ENCODE measurements at regions not wholly inside any gene's neighbourhood (a gene's known extent, or its start where the extent isn't known, plus 50 kb on each side); places are given as distances from the start of the nearest gene placed in this dataset.

GRCh38 chr13:73596382-73596781 is 537.6 kb downstream of the KLF5 start:
- no peaks in the 10 kb centered on the region for H3K27me3 ChIP-seq (ENCODE audit: insufficient read depth, low read length)
- H3K4me3 ChIP-seq (ENCODE audit: low read length), result no peak overlapping the region
- H3K4me1 ChIP-seq (ENCODE audit: insufficient read depth, low read length), result no peaks in the 10 kb centered on the region
- no peak overlapping the region for H3K27ac ChIP-seq (ENCODE audit: low read depth, low read length)
- H3K9me3 ChIP-seq (ENCODE audit: insufficient read depth, low read depth, low read length), result no peaks in the 10 kb centered on the region
- 89% methylated on average over 1 of the region's 1 CpG for WGBS
- H3K9ac ChIP-seq (ENCODE audit: low read depth, low read length), result no peak overlapping the region
- no peaks in the 10 kb centered on the region for H3K36me3 ChIP-seq (ENCODE audit: insufficient read depth, low read length)

DNA sequence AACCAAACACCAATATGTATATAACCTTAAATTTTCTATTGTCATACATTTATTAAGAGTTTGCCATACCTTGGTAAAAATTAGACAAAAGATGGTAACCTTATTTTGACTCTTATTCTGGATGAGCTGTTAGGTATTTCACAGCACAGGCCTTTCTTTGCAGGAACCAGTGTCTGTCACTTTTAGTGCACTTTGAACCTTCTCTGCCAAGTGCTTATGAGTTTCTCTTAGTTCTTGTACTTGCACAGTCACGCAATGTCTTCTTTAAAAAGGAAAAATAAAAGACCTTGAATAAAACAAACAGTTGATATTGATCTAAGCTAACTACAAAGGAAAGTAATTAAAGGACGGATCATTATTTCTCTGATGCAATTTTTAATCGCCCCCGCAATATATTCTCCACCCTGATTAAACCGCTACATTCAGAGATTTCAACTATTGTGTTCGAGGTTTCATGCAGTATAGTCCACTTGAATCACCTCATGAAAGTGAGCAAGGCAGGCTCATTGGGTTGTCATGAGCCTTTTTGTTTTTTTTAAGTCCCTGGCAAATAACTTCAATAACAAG is 534.5 kb downstream of the KLF5 start:
- Histone ChIP-seq H3K4me1 (ENCODE audit: insufficient read depth, low read length) (no peaks in the 10 kb centered on the region), H3K9me3 (ENCODE audit: insufficient read depth, low read depth, low read length) (no peaks in the 10 kb centered on the region), H3K9ac (ENCODE audit: low read depth, low read length) (no peak overlapping the region), H3K36me3 (ENCODE audit: insufficient read depth, low read length) (no peaks in the 10 kb centered on the region), H3K27ac (ENCODE audit: low read depth, low read length) (no peak overlapping the region), H3K4me3 (ENCODE audit: low read length) (no peak overlapping the region), H3K27me3 (ENCODE audit: insufficient read depth, low read length) (no peaks in the 10 kb centered on the region)
- WGBS, result 93% methylated on average over 5 of the region's 6 CpGs

DNA sequence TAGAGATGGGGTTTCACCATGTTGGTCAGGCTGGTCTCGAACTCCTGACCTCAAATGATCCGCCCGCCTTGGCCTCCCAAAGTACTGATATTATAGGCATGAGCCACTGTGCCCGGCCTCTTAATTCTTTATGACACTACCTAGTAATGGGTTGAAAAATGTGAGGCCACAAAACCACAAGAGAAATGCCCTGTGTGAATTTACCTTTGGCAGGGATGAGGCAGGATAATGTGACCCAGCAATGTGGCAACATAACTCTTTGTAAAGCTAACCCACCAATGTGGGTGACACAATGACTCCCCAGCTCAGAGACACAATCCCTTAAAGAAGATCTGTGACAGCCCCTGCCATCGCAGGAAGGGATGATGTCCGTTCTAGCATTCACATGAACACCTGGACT is 533.1 kb downstream of the KLF5 start:
- Histone ChIP-seq H3K9me3 (ENCODE audit: insufficient read depth, low read depth, low read length) (no peaks in the 10 kb centered on the region), H3K9ac (ENCODE audit: low read depth, low read length) (no peak overlapping the region), H3K27ac (ENCODE audit: low read depth, low read length) (no peak overlapping the region), H3K36me3 (ENCODE audit: insufficient read depth, low read length) (no peaks in the 10 kb centered on the region), H3K4me1 (ENCODE audit: insufficient read depth, low read length) (no peaks in the 10 kb centered on the region), H3K4me3 (ENCODE audit: low read length) (no peak overlapping the region), H3K27me3 (ENCODE audit: insufficient read depth, low read length) (no peaks in the 10 kb centered on the region)
- 92% methylated on average over 6 of the region's 6 CpGs for WGBS

DNA sequence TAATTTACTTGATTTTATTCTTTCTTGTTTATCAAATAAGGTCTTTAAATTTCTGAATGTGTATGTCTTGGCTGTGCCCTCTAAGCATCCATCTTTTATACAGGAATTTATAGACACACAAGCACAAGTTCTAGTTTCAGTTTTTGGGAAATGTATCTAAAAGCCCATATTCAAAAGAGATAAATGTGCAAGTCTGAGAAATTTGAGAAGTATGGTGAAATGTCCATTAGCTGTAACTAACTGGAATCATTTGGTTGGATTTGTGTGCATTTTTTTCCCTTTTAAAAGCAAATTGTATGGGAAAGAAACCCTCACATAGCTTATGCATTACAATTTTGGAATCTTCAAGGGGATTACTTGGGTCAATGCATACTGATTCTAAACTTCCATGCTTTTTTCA is 532.0 kb downstream of the KLF5 start:
- no peaks in the 10 kb centered on the region for H3K36me3 ChIP-seq (ENCODE audit: insufficient read depth, low read length)
- H3K27me3 ChIP-seq (ENCODE audit: insufficient read depth, low read length), result no peaks in the 10 kb centered on the region
- no peak overlapping the region for H3K9ac ChIP-seq (ENCODE audit: low read depth, low read length)
- no peak overlapping the region for H3K27ac ChIP-seq (ENCODE audit: low read depth, low read length)
- no peaks in the 10 kb centered on the region for H3K4me1 ChIP-seq (ENCODE audit: insufficient read depth, low read length)
- H3K4me3 ChIP-seq (ENCODE audit: low read length), result no peak overlapping the region
- H3K9me3 ChIP-seq (ENCODE audit: insufficient read depth, low read depth, low read length), result no peaks in the 10 kb centered on the region

DNA sequence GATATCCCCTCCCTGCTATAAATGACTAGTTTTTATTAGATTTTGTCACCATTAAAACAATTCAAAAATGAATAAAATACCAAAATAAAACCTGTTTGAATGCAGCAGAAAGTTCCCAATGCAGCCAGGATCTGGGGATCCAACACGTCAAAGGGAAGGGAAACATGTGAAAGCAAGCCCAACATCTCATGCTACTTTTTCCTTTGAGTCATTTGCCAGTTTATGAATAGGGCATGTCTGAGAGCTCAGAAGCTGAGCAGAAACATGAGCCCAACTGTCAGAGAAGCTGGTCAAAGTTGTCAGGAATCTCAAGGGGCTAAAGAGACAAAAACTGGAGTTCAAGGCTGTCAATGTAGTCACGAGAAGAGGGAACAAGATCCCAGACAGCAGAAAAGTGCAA is 526.4 kb downstream of the KLF5 start:
- no peaks in the 10 kb centered on the region for H3K9me3 ChIP-seq (ENCODE audit: insufficient read depth, low read depth, low read length)
- no peaks in the 10 kb centered on the region for H3K27me3 ChIP-seq (ENCODE audit: insufficient read depth, low read length)
- H3K9ac ChIP-seq (ENCODE audit: low read depth, low read length), result no peak overlapping the region
- WGBS, result 93% methylated on average over 2 of the region's 2 CpGs
- H3K27ac ChIP-seq (ENCODE audit: low read depth, low read length), result no peak overlapping the region
- H3K4me3 ChIP-seq (ENCODE audit: low read length), result no peak overlapping the region
- H3K4me1 ChIP-seq (ENCODE audit: insufficient read depth, low read length), result no peaks in the 10 kb centered on the region
- no peaks in the 10 kb centered on the region for H3K36me3 ChIP-seq (ENCODE audit: insufficient read depth, low read length)

- Histone ChIP-seq H3K4me3 (ENCODE audit: low read length) (no peak overlapping the region), H3K4me1 (ENCODE audit: insufficient read depth, low read length) (no peaks in the 10 kb centered on the region), H3K27me3 (ENCODE audit: insufficient read depth, low read length) (no peaks in the 10 kb centered on the region), H3K9me3 (ENCODE audit: insufficient read depth, low read depth, low read length) (no peaks in the 10 kb centered on the region), H3K36me3 (ENCODE audit: insufficient read depth, low read length) (no peaks in the 10 kb centered on the region), H3K9ac (ENCODE audit: low read depth, low read length) (no peak overlapping the region), H3K27ac (ENCODE audit: low read depth, low read length) (no peak overlapping the region)
- WGBS, result 83% methylated on average over 3 of the region's 3 CpGs
Measured at GRCh38 chr13:73583331-73583730, 524.5 kb downstream of the KLF5 start.

- Histone ChIP-seq H3K4me3 (ENCODE audit: low read length) (no peak overlapping the region), H3K9me3 (ENCODE audit: insufficient read depth, low read depth, low read length) (no peaks in the 10 kb centered on the region), H3K27me3 (ENCODE audit: insufficient read depth, low read length) (no peaks in the 10 kb centered on the region), H3K36me3 (ENCODE audit: insufficient read depth, low read length) (no peaks in the 10 kb centered on the region), H3K4me1 (ENCODE audit: insufficient read depth, low read length) (no peaks in the 10 kb centered on the region), H3K9ac (ENCODE audit: low read depth, low read length) (no peak overlapping the region), H3K27ac (ENCODE audit: low read depth, low read length) (no peak overlapping the region)
- whole genome bisulfite sequencing, result 90% methylated on average over 3 of the region's 3 CpGs
Measured at GRCh38 chr13:73580513-73581267, 521.9 kb downstream of the KLF5 start.

GRCh38 chr13:73579574-73580274 is 520.9 kb downstream of the KLF5 start:
- H3K4me1 ChIP-seq (ENCODE audit: insufficient read depth, low read length), result no peaks in the 10 kb centered on the region
- H3K27ac ChIP-seq (ENCODE audit: low read depth, low read length), result no peak overlapping the region
- no peaks in the 10 kb centered on the region for H3K36me3 ChIP-seq (ENCODE audit: insufficient read depth, low read length)
- H3K4me3 ChIP-seq (ENCODE audit: low read length), result no peak overlapping the region
- H3K27me3 ChIP-seq (ENCODE audit: insufficient read depth, low read length), result no peaks in the 10 kb centered on the region
- 91% methylated on average over 2 of the region's 2 CpGs for WGBS
- no peak overlapping the region for H3K9ac ChIP-seq (ENCODE audit: low read depth, low read length)
- no peaks in the 10 kb centered on the region for H3K9me3 ChIP-seq (ENCODE audit: insufficient read depth, low read depth, low read length)

- Histone ChIP-seq H3K27ac (ENCODE audit: low read depth, low read length) (no peak overlapping the region), H3K4me1 (ENCODE audit: insufficient read depth, low read length) (no peaks in the 10 kb centered on the region), H3K9ac (ENCODE audit: low read depth, low read length) (no peak overlapping the region), H3K9me3 (ENCODE audit: insufficient read depth, low read depth, low read length) (peaks cover 7% of the 10 kb centered on the region; the same call in 1 of the 2 replicates), H3K36me3 (ENCODE audit: insufficient read depth, low read length) (no peaks in the 10 kb centered on the region), H3K4me3 (ENCODE audit: low read length) (no peak overlapping the region), H3K27me3 (ENCODE audit: insufficient read depth, low read length) (no peaks in the 10 kb centered on the region)
- 92% methylated on average over 6 of the region's 6 CpGs for WGBS
Measured at GRCh38 chr13:73578251-73578875, 519.6 kb downstream of the KLF5 start.

GRCh38 chr13:73576291-73576690 is 517.5 kb downstream of the KLF5 start:
- no peaks in the 10 kb centered on the region for H3K27me3 ChIP-seq (ENCODE audit: insufficient read depth, low read length)
- H3K36me3 ChIP-seq (ENCODE audit: insufficient read depth, low read length), result no peaks in the 10 kb centered on the region
- H3K9ac ChIP-seq (ENCODE audit: low read depth, low read length), result no peak overlapping the region
- H3K9me3 ChIP-seq (ENCODE audit: insufficient read depth, low read depth, low read length), result peaks cover 7% of the 10 kb centered on the region; the same call in 1 of the 2 replicates
- no peak overlapping the region for H3K4me3 ChIP-seq (ENCODE audit: low read length)
- H3K27ac ChIP-seq (ENCODE audit: low read depth, low read length), result no peak overlapping the region
- 98% methylated on average over 3 of the region's 4 CpGs for WGBS
- no peaks in the 10 kb centered on the region for H3K4me1 ChIP-seq (ENCODE audit: insufficient read depth, low read length)

DNA sequence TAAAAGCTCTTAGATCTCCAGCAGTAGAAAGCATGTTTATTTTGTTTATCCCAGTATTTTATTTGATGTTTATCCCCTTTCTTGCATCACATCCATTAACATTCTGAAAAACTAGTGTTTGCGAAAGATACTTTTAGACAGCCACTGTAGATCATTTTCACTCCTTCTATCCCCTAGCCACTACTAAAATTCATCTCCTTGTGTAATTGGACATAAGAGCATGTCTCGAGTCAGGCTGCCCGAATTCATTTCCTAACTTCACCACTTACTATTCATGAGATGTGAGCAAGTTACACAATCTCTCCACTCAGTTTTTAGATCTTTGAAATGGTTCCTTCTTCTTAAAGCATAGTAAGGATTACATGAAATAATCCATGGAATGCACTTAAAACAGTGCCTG is 514.0 kb downstream of the KLF5 start:
- Histone ChIP-seq H3K9ac (ENCODE audit: low read depth, low read length) (no peak overlapping the region), H3K9me3 (ENCODE audit: insufficient read depth, low read depth, low read length) (peaks cover 7% of the 10 kb centered on the region; the same call in 1 of the 2 replicates), H3K4me3 (ENCODE audit: low read length) (no peak overlapping the region), H3K36me3 (ENCODE audit: insufficient read depth, low read length) (no peaks in the 10 kb centered on the region), H3K27ac (ENCODE audit: low read depth, low read length) (no peak overlapping the region), H3K27me3 (ENCODE audit: insufficient read depth, low read length) (no peaks in the 10 kb centered on the region), H3K4me1 (ENCODE audit: insufficient read depth, low read length) (no peaks in the 10 kb centered on the region)
- 80% methylated on average over 3 of the region's 3 CpGs for WGBS

Measured in HUES64 (cell line).